Medulla oblongata (tissue), 1 donor: ENCODE measurements at regions not wholly inside any gene's neighbourhood (a gene's known extent, or its start where the extent isn't known, plus 50 kb on each side); places are given as distances from the start of the nearest gene placed in this dataset.

Experiments used
- DNase-seq: peaks from one replicate; pipeline ENCODE4 v3.0.0-alpha.2; 2015; ENCODE audit errors: extremely low spot score

DNA sequence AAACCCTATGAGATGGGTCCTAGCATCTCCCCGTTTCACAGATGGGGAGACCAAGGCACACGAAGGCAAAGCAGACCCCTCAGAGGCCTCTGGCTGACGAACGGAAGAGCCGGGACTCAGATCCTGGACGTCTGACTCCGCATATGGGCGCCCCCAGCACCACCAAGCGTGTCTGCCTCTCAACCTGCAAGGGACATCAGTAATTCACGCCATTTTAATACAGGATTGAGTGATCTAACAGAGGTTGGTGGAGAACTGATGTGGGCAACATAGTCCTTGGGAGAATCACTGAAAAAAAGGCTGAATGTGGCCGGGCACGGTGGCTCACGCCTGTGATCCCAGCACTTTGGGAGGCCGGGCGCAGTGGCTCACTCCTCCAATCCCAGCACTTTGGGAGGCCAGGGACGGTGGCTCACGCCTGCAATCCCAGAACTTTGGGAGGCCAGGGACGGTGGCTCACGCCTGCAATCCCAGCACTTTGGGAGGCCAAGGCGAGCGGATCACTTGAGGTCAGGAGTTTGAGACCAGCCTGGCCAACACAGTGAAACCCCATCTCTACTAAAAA is 206.6 kb downstream of the DLL1 start:
- DNase-seq, result no peak

DNA sequence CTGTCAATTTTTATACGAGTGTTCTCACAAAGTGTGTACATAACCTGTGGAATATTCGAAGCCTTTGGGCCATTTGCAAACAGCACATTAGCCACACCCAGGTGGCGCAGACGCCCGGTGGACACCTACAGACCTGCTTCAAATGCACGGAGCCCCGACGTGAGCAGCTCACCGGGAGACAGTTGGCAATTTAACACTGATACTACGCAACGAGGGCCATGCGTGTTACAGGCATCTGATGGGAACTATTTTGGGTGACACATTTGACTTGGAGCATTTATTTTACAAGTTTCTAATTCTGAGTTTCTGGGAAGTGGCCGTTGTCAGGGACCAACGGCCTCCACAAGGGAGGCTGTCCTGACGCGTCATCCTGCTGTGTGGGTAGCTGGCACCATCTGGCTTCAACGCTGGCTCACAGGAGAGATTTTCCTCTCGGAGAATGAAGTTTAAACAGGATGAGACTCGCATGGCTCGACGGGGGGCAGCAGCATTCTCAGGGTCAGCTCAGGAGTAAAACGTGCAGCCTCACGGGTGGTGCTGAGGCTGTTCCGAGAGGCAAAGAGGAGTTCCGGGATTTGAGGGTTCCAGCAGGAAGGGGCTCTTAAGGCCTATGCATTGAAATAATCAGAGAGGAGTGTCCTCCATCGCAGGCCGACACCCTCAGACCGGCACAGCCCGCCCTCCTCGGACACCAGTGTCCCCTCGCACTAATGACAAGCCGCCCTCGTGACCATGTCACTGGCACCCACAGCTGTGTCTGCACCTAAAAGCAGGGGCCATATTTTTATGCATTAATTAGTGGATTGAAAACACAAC is 207.4 kb downstream of the DLL1 start:
- no peak for DNase-seq

DNA sequence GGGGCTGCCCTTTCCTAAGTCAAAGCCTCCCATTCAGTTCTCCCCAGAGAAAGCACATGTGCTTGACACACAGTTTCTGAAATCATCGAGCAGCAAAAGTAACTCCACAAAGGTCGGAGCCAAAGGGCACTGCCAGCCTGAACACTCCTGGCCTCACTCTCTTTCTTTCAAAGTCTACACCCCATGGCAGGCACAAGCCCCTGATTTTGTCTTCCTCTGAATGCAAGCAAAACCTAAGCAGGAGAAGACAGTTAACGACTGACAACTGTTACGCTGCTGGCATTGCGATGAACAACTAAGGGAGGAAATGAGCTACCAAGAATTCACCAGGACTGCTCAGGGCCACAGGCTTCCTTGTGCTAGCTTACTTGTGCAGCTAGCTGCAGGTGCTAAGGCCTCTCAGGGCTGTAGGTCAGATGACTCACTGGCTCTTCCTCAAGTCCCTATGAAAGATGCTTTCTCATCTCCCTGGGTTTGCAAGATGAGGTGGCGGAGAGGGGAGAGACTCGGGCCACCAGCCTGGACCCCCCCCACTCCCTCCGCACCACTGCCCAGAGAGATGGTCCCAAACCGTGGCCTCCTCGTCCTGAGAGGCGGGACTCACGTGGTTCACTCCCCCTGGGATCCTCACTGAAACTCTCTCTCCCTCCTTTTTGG is 208.2 kb downstream of the DLL1 start:
- DNase-seq, result no peak

DNA sequence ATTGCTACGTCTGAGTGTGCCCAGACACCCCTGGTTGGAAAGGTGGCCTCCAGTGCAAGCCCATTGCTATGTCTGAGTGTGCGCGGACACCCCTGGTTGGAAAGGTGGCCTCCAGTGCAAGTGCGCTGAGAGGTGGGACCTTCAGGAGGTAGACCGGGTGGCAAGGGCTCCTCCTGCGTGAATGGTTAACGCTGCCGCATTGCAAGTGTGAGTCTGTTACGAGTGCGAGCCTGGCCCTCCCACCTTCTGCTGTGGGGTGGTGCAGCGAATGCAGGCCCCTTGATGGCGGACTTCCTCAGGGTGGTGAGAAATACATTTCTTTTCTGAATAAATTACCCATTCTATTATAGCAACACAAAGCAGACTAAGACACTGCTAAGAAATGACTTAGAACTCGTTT is 208.8 kb downstream of the DLL1 start:
- no peak for DNase-seq

GRCh38 chr6:170081556-170081955 is 209.3 kb downstream of the DLL1 start:
- DNase-seq, result no peak

- DNase-seq, result no peak
Measured at GRCh38 chr6:170080828-170081371, 210.0 kb downstream of the DLL1 start.

GRCh38 chr6:170080169-170080827 is 210.6 kb downstream of the DLL1 start:
- DNase-seq, result no peak

- DNase-seq, result no peak
Measured at GRCh38 chr6:170076466-170077165, 214.3 kb downstream of the DLL1 start.

DNA sequence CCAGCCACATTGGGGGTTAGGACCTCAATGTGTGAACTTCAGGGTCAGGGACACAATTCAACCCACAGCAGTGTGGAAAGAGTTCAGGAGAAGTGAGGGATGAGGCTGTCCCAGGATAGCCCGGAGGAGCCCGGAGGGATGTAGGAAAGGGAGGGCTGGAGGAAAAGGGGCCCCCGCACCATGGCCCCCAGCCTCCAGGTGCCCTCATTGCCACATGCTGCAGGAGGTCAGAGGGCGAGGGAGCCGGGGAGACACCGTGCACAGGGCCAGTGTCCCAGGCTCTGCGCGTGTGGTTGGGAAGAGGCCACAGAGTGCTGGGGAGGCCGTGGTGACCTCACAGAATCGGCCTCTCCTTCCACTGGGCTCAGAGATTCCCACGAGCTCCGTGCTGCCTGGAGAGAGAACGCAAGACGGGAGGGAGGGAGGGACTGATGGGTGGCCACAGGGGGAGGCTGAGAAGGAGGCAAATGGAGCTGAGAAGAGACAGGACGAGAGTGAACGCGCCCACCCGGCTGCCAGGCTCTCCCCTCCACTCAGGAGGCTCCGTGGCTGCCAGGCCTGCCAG is 215.1 kb downstream of the DLL1 start:
- no peak for DNase-seq

DNA sequence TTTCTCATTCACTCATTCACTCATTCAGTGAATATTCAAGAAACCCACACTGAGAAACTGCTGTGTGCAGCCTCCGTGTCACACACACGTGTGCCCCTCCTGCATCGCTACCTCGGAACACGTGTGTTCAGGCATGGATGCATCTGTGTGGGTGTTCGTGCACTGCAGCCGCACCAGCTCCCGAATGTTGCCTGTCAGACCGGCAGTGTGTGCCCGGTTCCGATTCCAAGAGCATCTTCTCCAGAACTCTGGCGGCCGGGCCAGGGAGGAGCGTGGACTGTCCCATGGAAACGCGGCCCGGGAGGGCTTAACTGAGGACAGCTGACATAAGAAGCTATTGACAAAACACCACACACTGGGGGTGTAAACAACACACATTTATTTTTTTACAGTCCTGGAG is 216.0 kb downstream of the DLL1 start:
- DNase-seq, result no peak

DNA sequence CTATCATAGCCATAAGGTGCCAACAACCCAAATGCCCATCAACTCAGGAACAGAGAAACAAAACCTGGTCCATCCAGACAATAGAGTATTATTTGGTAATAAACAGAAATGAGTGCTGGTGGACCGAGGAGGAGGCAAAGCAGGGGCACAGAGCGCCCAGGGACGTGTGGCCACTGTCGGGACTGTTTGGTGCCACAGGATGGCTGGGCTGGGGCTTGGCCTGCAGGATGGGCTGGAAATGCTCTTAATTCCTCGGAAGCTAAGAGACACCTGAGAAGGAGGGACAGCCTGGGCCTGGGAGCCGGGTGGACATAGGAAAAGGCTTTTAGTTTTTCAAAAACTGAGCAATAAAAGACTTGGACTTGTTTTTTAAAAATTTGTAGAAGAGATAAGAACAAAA is 216.4 kb downstream of the DLL1 start:
- DNase-seq, result no peak

- DNase-seq, result no peak
Measured at GRCh38 chr6:170073846-170074245, 217.0 kb downstream of the DLL1 start.

DNA sequence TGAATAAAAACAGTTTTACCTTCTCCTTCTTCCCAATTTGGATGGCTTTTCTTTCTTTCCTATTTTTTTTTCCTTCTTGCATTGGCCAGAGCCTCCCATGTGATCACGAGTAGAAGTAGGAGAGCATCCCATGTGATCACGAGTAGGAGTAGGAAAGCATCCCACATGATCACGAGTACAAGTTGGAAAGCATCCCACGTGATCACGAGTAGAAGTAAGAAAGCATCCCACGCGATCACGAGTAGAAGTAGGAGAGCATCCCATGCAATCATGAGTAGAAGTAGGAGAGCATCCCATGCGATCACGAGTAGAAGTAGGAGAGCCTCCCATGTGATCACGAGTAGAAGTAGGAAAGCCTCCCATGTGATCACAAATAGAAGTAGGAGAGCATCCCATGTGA is 218.6 kb downstream of the DLL1 start:
- no peak for DNase-seq

- DNase-seq, result no peak
Measured at GRCh38 chr6:170069611-170070010, 221.3 kb downstream of the DLL1 start.

DNA sequence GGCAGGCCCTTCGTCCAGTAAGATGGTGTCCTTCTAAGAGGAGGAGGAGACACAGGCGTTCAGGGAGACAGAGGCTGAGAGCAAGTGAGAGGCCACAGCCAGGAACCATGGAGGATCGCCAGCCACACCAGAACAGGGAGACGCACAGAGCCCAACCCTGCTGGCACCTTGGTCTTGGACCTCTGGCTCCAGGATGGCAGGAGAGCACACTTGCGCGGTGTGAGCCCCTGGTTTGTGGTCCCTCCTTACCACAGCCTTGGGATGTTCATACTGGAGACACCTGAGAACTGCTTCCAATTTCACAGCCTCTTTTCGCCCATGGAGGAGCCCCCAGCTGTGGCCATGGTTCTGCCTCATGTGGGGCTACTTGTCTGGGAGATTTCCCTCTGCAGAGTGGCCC is 222.4 kb downstream of the DLL1 start:
- no peak for DNase-seq

GRCh38 chr6:170067923-170068360 is 222.9 kb downstream of the DLL1 start:
- DNase-seq, result no peak

DNA sequence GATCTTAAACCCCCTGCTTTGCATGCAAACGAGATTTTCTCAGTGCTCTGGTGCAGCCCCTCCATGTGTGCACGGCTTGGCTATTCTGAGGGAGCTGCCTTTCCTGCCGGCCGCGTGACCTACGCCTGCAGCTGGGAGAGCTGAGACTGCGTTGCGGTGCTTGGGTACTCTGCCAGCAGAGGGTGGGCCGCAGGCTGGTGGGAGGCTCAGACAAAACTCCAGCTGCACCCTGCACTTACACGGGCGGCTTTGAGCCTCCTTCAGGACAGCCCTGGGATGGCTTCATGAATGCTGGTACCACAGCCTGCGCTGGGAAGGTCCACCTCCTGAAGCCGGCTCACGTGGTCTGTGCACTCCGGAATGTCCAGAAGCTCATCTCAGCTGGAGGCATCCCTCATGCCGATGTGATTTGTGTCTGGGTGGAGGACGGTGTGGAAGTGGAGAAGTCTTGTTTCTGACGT is 223.7 kb downstream of the DLL1 start:
- no peak for DNase-seq

DNA sequence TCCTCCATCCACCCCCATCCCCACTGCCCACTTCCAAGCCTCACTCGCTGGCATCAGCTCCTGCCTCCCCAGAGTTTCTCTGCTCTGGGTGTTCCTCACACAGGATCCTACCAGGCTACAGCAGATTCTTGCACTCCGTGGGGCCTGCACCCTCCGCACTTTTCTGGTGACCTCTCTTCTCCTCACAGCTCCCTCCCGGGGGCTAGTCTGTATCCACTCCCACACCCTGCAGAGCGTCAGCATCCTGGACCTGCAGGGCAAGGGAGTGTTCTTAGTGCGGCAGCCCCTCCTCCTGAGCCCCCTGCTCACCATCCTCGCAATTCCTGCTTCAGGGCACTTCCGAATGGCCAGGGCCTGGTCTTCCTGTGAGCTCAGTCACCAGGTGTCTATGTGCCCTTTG is 224.2 kb downstream of the DLL1 start:
- no peak for DNase-seq

- no peak for DNase-seq
Measured at GRCh38 chr6:170063851-170064602, 226.9 kb downstream of the DLL1 start.

GRCh38 chr6:170063431-170063830 is 227.4 kb downstream of the DLL1 start:
- DNase-seq, result no peak

DNA sequence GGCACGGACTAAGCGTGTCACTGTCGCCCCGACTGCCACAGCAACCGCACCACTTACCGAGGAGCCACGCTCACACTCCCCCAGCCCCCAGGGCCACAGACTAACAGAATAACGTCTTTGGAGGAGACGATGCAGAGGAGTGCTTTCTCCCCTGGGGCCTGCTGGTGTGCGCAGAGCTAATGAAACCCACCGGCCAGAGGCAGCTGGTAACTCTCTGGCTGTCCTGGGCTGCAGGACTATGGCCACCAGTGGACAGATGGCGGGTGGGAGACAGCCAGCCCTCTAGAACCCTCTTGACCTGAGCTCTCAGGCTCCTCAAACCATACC is 228.0 kb downstream of the DLL1 start:
- DNase-seq, result no peak
